SK-N-MC (cell line): ENCODE measurements at regions not wholly inside any gene's neighbourhood (a gene's known extent, or its start where the extent isn't known, plus 50 kb on each side); places are given as distances from the start of the nearest gene placed in this dataset.
"Not testable (repeated sequence)": the region's sequence is repeated elsewhere in the genome, so short reads cannot be mapped to it uniquely, and the experiment has no call there.

Experiments
- DNase-seq: peaks from one replicate; pipeline ENCODE4 v3.0.0-alpha.2; 2011; ENCODE audit warnings: low read depth, low spot score
- H3K27ac ChIP-seq: fragments of 200-600 bp; sonication (generic); 2 replicates; pipeline ENCODE4 v1.5.1; 2016; ENCODE audit warnings: mixed run types
- H3K36me3 ChIP-seq: fragments of 200-600 bp; sonication (generic); 2 replicates; pipeline ENCODE4 v1.6.1; 2017; ENCODE audit warnings: antibody characterized with exemption, low read length, mixed read lengths; ENCODE audit not compliant: insufficient read depth
- H3K4me3 ChIP-seq: fragments of 200-600 bp; sonication (generic); 2 replicates; pipeline ENCODE4 v1.5.1; 2016
- H3K9ac ChIP-seq: fragments of 200-600 bp; sonication (generic); 2 replicates; pipeline ENCODE4 v1.8.0; 2017; ENCODE audit warnings: mixed run types, mixed read lengths; ENCODE audit not compliant: insufficient read length
- H3K9me3 ChIP-seq: fragments of 200-600 bp; sonication (generic); 2 replicates; pipeline ENCODE4 v1.6.1; 2017; ENCODE audit warnings: low read depth, mild to moderate bottlenecking, antibody characterized with exemption, low read length, moderate library complexity, mixed read lengths
- EZH2 ChIP-seq: fragments of 200-600 bp; sonication (generic); IDR thresholded peaks from one replicate; pipeline ENCODE4 v1.6.1; 2017; ENCODE audit warnings: antibody characterized with exemption
- FOXP2 ChIP-seq: optimal IDR thresholded peaks from 2 replicates; pipeline ENCODE3; 2011; ENCODE audit warnings: mild to moderate bottlenecking, moderate library complexity; ENCODE audit not compliant: insufficient read depth; ENCODE audit errors: extremely low read length, control extremely low read depth
- POLR2AphosphoS5 ChIP-seq: IDR thresholded peaks from 2 replicates; pipeline ENCODE4 v1.6.1; 2012; ENCODE audit warnings: mild to moderate bottlenecking, low read depth, low read length, borderline replicate concordance

DNA sequence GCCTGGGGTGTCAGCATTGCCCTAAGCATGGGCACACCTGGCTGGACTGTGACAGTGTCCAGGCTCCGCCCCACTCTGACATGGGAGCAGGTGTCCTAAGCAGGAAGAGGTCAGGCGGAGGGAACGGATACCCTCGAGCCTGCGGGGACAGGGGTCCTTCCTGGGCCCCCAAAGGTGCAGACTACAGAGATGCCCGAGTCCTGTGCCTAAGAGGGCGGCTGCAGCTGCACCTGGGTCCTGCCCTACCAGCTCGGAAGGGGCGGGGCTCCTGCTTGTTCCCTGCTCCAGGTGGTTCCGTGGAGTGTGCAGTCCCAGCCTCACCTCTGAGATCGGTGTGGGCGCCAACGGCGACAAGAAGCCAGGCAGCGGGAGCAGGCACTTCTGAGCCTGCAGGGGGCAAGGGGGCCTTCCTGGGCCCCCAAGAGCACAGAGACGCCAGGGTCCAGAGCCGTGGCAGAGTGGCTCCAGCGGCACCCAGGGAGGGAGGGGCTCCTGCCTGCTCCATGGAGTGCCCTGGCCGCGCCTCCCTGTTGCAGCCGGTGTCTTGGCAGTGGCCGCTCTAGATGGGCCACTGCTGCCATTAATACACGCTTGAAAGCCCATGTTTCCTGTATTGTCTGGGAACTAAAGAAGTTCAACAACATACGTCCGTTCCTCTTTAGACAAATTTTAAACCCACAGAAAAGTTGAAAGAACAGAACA is 64.5 kb upstream of the CACNA2D1 start:
- Histone ChIP-seq H3K9ac (no peak overlapping the region), H3K36me3 (no peaks in the 10 kb centered on the region), H3K4me3 (no peak overlapping the region), H3K27ac (no peak overlapping the region), H3K9me3 (no peaks in the 10 kb centered on the region)
- TF ChIP-seq FOXP2, result no peak
- no peak for TF ChIP-seq EZH2
- no peak for TF ChIP-seq POLR2AphosphoS5
- no peak for DNase-seq

DNA sequence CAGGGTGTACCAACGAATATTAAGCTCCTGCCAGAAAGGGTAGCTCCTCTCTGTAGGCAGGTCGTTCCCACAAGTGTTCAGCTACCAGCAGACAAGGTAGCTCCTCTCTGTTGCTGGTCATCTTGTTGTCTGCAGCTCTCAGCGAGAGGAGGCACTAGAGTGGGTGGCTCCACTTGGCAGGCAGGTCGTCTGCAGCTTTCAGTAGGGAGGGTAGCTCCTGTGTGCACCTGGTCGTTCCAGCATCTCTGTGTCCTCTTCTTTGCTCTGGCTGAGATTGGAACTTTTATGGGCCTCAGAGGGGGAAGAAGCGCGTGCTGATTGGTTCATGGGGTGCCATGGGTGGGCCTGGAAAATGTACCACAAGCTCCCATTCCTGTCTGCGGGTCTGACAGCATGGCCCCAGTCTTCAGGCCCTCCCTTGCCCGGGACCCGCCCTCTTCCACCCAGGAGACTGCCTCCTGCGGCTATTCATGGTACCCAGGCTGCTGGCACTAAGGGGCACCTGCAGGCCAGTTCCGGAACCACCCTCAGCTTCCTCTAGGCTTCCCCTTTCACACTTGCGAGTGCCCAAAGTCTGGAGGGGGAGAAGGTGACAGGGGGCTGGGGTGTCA is 63.9 kb upstream of the CACNA2D1 start:
- Histone ChIP-seq H3K36me3 (no peaks in the 10 kb centered on the region), H3K4me3 (no peak overlapping the region), H3K9ac (no peak overlapping the region), H3K27ac (no peak overlapping the region), H3K9me3 (no peaks in the 10 kb centered on the region)
- no peak for TF ChIP-seq FOXP2
- TF ChIP-seq EZH2, result no peak
- TF ChIP-seq POLR2AphosphoS5, result no peak
- DNase-seq, result no peak

- Histone ChIP-seq H3K36me3 (no peaks in the 10 kb centered on the region), H3K27ac (no peak overlapping the region), H3K9ac (no peak overlapping the region), H3K9me3 (no peaks in the 10 kb centered on the region), H3K4me3 (no peak overlapping the region)
- TF ChIP-seq EZH2 (no peak), FOXP2 (no peak), POLR2AphosphoS5 (no peak)
- no peak for DNase-seq
Measured at GRCh38 chr7:82506702-82507101, 63.1 kb upstream of the CACNA2D1 start.

- no peak for TF ChIP-seq EZH2
- TF ChIP-seq POLR2AphosphoS5, result no peak
- Histone ChIP-seq H3K9me3 (no peaks in the 10 kb centered on the region), H3K27ac (no peak overlapping the region), H3K4me3 (no peak overlapping the region), H3K36me3 (no peaks in the 10 kb centered on the region), H3K9ac (no peak overlapping the region)
- DNase-seq, result no peak
Measured at GRCh38 chr7:82506208-82506607, 62.6 kb upstream of the CACNA2D1 start.

DNA sequence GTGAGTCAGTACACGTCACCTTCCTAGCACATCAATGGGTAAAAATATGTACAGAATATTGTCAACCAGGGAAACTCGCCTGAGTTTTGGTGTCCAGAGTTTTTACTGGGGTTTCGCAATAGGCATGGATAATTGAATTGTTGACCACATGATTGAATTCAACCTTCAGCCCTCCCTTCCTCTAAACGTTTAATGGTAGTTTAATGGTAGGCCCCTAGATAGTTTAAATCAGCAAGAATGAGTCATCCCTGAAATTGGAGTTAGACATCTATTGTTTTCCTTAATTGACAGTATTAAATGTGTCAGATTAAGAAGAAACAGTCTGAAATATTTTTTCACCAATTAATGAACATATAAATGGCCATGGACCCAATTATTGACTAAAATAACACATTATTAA is 57.8 kb upstream of the CACNA2D1 start:
- no peak for DNase-seq
- no peaks in the 10 kb centered on the region for H3K9me3 ChIP-seq
- no peak overlapping the region for H3K9ac ChIP-seq
- H3K4me3 ChIP-seq, result no peak overlapping the region
- no peak overlapping the region for H3K27ac ChIP-seq
- TF ChIP-seq EZH2 (no peak), POLR2AphosphoS5 (no peak), FOXP2 (no peak)
- H3K36me3 ChIP-seq, result no peaks in the 10 kb centered on the region

DNA sequence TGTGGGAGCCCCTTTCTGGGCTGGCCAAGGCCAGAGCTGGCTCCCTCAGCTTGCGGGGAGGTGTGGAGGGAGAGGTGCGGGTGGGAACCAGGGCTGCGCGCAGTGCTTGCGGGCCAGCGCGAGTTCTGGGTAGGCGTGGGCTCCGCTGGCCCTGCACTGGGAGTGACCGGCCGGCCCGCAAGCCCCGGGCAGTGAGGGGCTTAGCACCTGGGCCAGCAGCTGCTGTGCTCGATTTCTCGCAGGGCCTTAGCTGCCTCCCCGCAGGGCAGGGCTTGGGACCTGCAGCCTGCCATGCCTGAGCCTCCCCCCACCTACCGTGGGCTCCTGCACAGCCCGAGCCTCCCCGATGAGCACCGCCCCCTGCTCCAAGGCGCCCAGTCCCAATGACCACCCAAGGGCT is 56.0 kb upstream of the CACNA2D1 start:
- not testable (repeated sequence) for H3K9me3 ChIP-seq, H3K4me3 ChIP-seq, H3K36me3 ChIP-seq, H3K27ac ChIP-seq, DNase-seq, H3K9ac ChIP-seq

GRCh38 chr7:82494420-82494819 is 50.8 kb upstream of the CACNA2D1 start:
- Histone ChIP-seq H3K27ac (no peak overlapping the region), H3K9ac (no peak overlapping the region), H3K9me3 (no peaks in the 10 kb centered on the region), H3K4me3 (no peak overlapping the region), H3K36me3 (no peaks in the 10 kb centered on the region)
- TF ChIP-seq POLR2AphosphoS5, result no peak
- no peak for TF ChIP-seq EZH2
- no peak for DNase-seq
